Naive thymus-derived CD4-positive, alpha-beta T cell (primary cell): ENCODE measurements at regions not wholly inside any gene's neighbourhood (a gene's known extent, or its start where the extent isn't known, plus 50 kb on each side); places are given as distances from the start of the nearest gene placed in this dataset.

ENCODE experiments used
- ATAC-seq: fragments of 150-1000 bp; cut with Tn5 transposase; 2 replicates; pipeline ENCODE4 v1.10.0; 2021; ENCODE audit warnings: mild to moderate bottlenecking, moderate library complexity
- CTCF ChIA-PET: fragments of 350-600 bp; sonication (Branson Sonifier 250); formaldehyde crosslinking; loops from one replicate; lab custom pipeline; 2021; ENCODE audit warnings: antibody characterized with exemption; lab: Charles Lee
- POLR2A ChIA-PET: fragments of 350-600 bp; sonication (Branson Sonifier 250); formaldehyde crosslinking; loops from one replicate; lab custom pipeline; 2021; ENCODE audit warnings: antibody characterized with exemption, inconsistent platforms; lab: Charles Lee
- DNase-seq, 9 donors: peaks; one replicate each; pipeline versions ENCODE4 v3.0.0 to v3.0.0-alpha.2; 2020 to 2022; ENCODE audit warnings: mixed read lengths in 1 of 9
- H3K27ac ChIP-seq: one replicate; pipeline ENCODE4 v1.7.0; 2013; ENCODE audit warnings: mild to moderate bottlenecking, low read depth, low read length, moderate library complexity
- H3K27me3 ChIP-seq, 2 donors: one replicate each; pipeline ENCODE4 v1.7.0; 2013; ENCODE audit warnings: low read length in 2 of 2, mild to moderate bottlenecking in 2 of 2, moderate library complexity in 2 of 2; ENCODE audit not compliant: control insufficient read depth in 2 of 2, insufficient read depth in 2 of 2
- H3K36me3 ChIP-seq, 3 experiments: 1 replicate in 2 of 3; 2 replicates in 1 of 3; pipeline ENCODE4 v1.7.0; 2013; ENCODE audit warnings: low read length in 3 of 3, mild to moderate bottlenecking in 3 of 3, moderate library complexity in 1 of 3; ENCODE audit not compliant: insufficient read depth in 3 of 3, control insufficient read depth in 2 of 3
- H3K4me1 ChIP-seq, 2 donors: one replicate each; pipeline ENCODE4 v1.7.0; 2013; ENCODE audit warnings: low read length in 2 of 2, mild to moderate bottlenecking in 2 of 2, moderate library complexity in 1 of 2; ENCODE audit not compliant: control insufficient read depth in 2 of 2, insufficient read depth in 2 of 2
- H3K4me3 ChIP-seq: 2 replicates; pipeline ENCODE4 v1.7.0; 2013; ENCODE audit warnings: mild to moderate bottlenecking, low read length
- H3K9me3 ChIP-seq, 3 experiments: 1 replicate in 2 of 3; 2 replicates in 1 of 3; pipeline ENCODE4 v1.7.0; 2013; ENCODE audit warnings: low read length in 3 of 3; ENCODE audit not compliant: control insufficient read depth in 2 of 3
- H3K27ac Mint-ChIP-seq, 9 donors: one replicate each; pipeline ENCODE4 v1.8.0; 2020 to 2022; ENCODE audit warnings: mixed read lengths in 9 of 9, mild to moderate bottlenecking in 8 of 9, moderate library complexity in 5 of 9, inconsistent platforms in 2 of 9
- H3K27me3 Mint-ChIP-seq, 5 donors: one replicate each; pipeline ENCODE4 v1.8.0; 2021 to 2022; ENCODE audit warnings: mixed read lengths in 5 of 5, mild to moderate bottlenecking in 1 of 5
- H3K36me3 Mint-ChIP-seq, 5 donors: one replicate each; pipeline ENCODE4 v1.8.0; 2020 to 2022; ENCODE audit warnings: mixed read lengths in 5 of 5, mild to moderate bottlenecking in 3 of 5, inconsistent platforms in 1 of 5
- H3K4me1 Mint-ChIP-seq, 7 donors: one replicate each; pipeline ENCODE4 v1.8.0; 2020 to 2022; ENCODE audit warnings: mixed read lengths in 7 of 7, mild to moderate bottlenecking in 3 of 7, inconsistent platforms in 1 of 7
- H3K4me3 Mint-ChIP-seq, 10 donors: one replicate each; pipeline ENCODE4 v1.8.0; 2020 to 2022; ENCODE audit warnings: mild to moderate bottlenecking in 10 of 10, mixed read lengths in 10 of 10, moderate library complexity in 6 of 10, inconsistent platforms in 2 of 10
- H3K9me3 Mint-ChIP-seq, 11 donors: one replicate each; pipeline ENCODE4 v1.8.0; 2020 to 2022; ENCODE audit warnings: mixed read lengths in 11 of 11, mild to moderate bottlenecking in 4 of 11, inconsistent platforms in 1 of 11, moderate library complexity in 1 of 11
- intact Hi-C, 2 donors: fragments of 100-400 bp; cut with micrococcal nuclease; formaldehyde crosslinking; loops; one replicate each; pipeline ENCODE4 v1.15.1; 2023

- Histone ChIP-seq H3K9me3 (no peaks in the 10 kb centered on the region), H3K36me3 (no peaks in the 10 kb centered on the region), H3K27ac (no peak overlapping the region), H3K4me1 (no peaks in the 10 kb centered on the region), H3K27me3 (no peaks in the 10 kb centered on the region), H3K4me3 (no peak overlapping the region)
- Mint-ChIP-seq H3K4me1 (no peaks in the 10 kb centered on the region), H3K9me3 (peaks cover 0 to 4% (median 0%) of the 10 kb centered on the region in 11 donors), H3K4me3 (no peak overlapping the region), H3K36me3 (no peaks in the 10 kb centered on the region), H3K27ac (no peak overlapping the region), H3K27me3 (no peaks in the 10 kb centered on the region)
- ChIA-PET CTCF (no interaction called here), POLR2A (no interaction called here)
- ATAC-seq, result no peak
- intact Hi-C loops, result no loop called here
- DNase-seq, result no peak
Measured at GRCh38 chr2:167697194-167697593, 550.2 kb downstream of the STK39 start.

GRCh38 chr2:167692936-167693335 lies 554.5 kb downstream of the STK39 start:
- Histone ChIP-seq H3K27ac (no peak overlapping the region), H3K4me1 (no peaks in the 10 kb centered on the region), H3K36me3 (no peaks in the 10 kb centered on the region), H3K27me3 (no peaks in the 10 kb centered on the region), H3K4me3 (no peak overlapping the region), H3K9me3 (no peaks in the 10 kb centered on the region)
- H3K4me3 Mint-ChIP-seq, result no peak overlapping the region
- ATAC-seq (no peak), DNase-seq (no peak)
- H3K36me3 Mint-ChIP-seq, result no peaks in the 10 kb centered on the region
- intact Hi-C loops, result no loop called here
- peaks cover 0 to 1% (median 0%) of the 10 kb centered on the region in 11 donors for H3K9me3 Mint-ChIP-seq
- H3K27ac Mint-ChIP-seq, result no peak overlapping the region
- ChIA-PET CTCF (no interaction called here), POLR2A (no interaction called here)
- H3K27me3 Mint-ChIP-seq, result peaks cover 0 to 4% (median 0%) of the 10 kb centered on the region in 5 donors
- no peaks in the 10 kb centered on the region for H3K4me1 Mint-ChIP-seq

- no peaks in the 10 kb centered on the region for H3K27me3 ChIP-seq
- Mint-ChIP-seq H3K4me1 (no peaks in the 10 kb centered on the region), H3K4me3 (no peak overlapping the region)
Measured at GRCh38 chr2:167692191-167692590, 555.2 kb downstream of the STK39 start.

GRCh38 chr2:167689444-167689843 lies 558.0 kb downstream of the STK39 start:
- Histone ChIP-seq H3K9me3 (no peaks in the 10 kb centered on the region), H3K27me3 (no peaks in the 10 kb centered on the region), H3K27ac (no peak overlapping the region), H3K4me3 (no peak overlapping the region), H3K36me3 (no peaks in the 10 kb centered on the region), H3K4me1 (no peaks in the 10 kb centered on the region)
- Mint-ChIP-seq H3K9me3 (peaks cover 0 to 1% (median 0%) of the 10 kb centered on the region in 11 donors), H3K4me1 (no peaks in the 10 kb centered on the region), H3K27ac (no peak overlapping the region), H3K4me3 (no peak overlapping the region), H3K36me3 (no peaks in the 10 kb centered on the region), H3K27me3 (peaks cover 0 to 6% (median 0%) of the 10 kb centered on the region in 5 donors)
- ChIA-PET POLR2A (no interaction called here), CTCF (no interaction called here)
- intact Hi-C loops, result no loop called here
- ATAC-seq (no peak), DNase-seq (no peak)

More at GRCh38 chr2:167692191-167692590, 555.2 kb downstream of the STK39 start:
- Histone ChIP-seq H3K27ac (no peak overlapping the region), H3K4me3 (no peak overlapping the region), H3K36me3 (no peaks in the 10 kb centered on the region), H3K4me1 (no peaks in the 10 kb centered on the region), H3K9me3 (no peaks in the 10 kb centered on the region)
- Mint-ChIP-seq H3K27me3 (peaks cover 0 to 4% (median 0%) of the 10 kb centered on the region in 5 donors), H3K9me3 (peaks cover 0 to 1% (median 0%) of the 10 kb centered on the region in 11 donors), H3K36me3 (no peaks in the 10 kb centered on the region), H3K27ac (no peak overlapping the region)
- DNase-seq (no peak), ATAC-seq (no peak)
- ChIA-PET CTCF (no interaction called here), POLR2A (no interaction called here)
- intact Hi-C loops, result no loop called here

- H3K4me3 ChIP-seq, result no peak overlapping the region
- Mint-ChIP-seq H3K27me3 (peaks cover 0 to 11% (median 0%) of the 10 kb centered on the region in 5 donors), H3K9me3 (peaks cover 0 to 2% (median 0%) of the 10 kb centered on the region in 11 donors), H3K4me3 (no peak overlapping the region), H3K36me3 (no peaks in the 10 kb centered on the region), H3K4me1 (no peaks in the 10 kb centered on the region), H3K27ac (no peak overlapping the region)
- no peaks in the 10 kb centered on the region for H3K36me3 ChIP-seq
- ChIA-PET CTCF (no interaction called here), POLR2A (no interaction called here)
- H3K27me3 ChIP-seq, result no peaks in the 10 kb centered on the region
- DNase-seq (no peak), ATAC-seq (no peak)
- no peaks in the 10 kb centered on the region for H3K4me1 ChIP-seq
- H3K9me3 ChIP-seq, result no peaks in the 10 kb centered on the region
- intact Hi-C loops, result no loop called here
- H3K27ac ChIP-seq, result no peak overlapping the region
Measured at GRCh38 chr2:167686691-167687090, 560.7 kb downstream of the STK39 start.

GRCh38 chr2:167681234-167682015 lies 566.0 kb downstream of the STK39 start:
- POLR2A ChIA-PET, result no interaction called here
- intact Hi-C loops, result no loop called here
- H3K27ac Mint-ChIP-seq, result no peak overlapping the region
- H3K4me1 ChIP-seq, result no peaks in the 10 kb centered on the region
- H3K36me3 ChIP-seq, result no peaks in the 10 kb centered on the region
- H3K27me3 Mint-ChIP-seq, result peaks cover 0 to 5% (median 0%) of the 10 kb centered on the region in 5 donors
- no peaks in the 10 kb centered on the region for H3K9me3 ChIP-seq
- no peaks in the 10 kb centered on the region for H3K4me1 Mint-ChIP-seq
- H3K9me3 Mint-ChIP-seq, result peaks cover 0 to 5% (median 0%) of the 10 kb centered on the region in 11 donors
- ATAC-seq (no peak), DNase-seq (no peak)
- no peak overlapping the region for H3K4me3 Mint-ChIP-seq
- H3K27me3 ChIP-seq, result no peaks in the 10 kb centered on the region
- no peak overlapping the region for H3K4me3 ChIP-seq
- no peaks in the 10 kb centered on the region for H3K36me3 Mint-ChIP-seq
- no peak overlapping the region for H3K27ac ChIP-seq
- CTCF ChIA-PET, result no interaction called here

- ChIA-PET POLR2A (no interaction called here), CTCF (no interaction called here)
- no peaks in the 10 kb centered on the region for H3K4me1 ChIP-seq
- ATAC-seq (no peak), DNase-seq (no peak)
- Mint-ChIP-seq H3K27ac (no peak overlapping the region), H3K4me1 (no peaks in the 10 kb centered on the region), H3K9me3 (peaks cover 0 to 5% (median 0%) of the 10 kb centered on the region in 11 donors), H3K36me3 (no peaks in the 10 kb centered on the region), H3K27me3 (peaks cover 0 to 5% (median 0%) of the 10 kb centered on the region in 5 donors), H3K4me3 (no peak overlapping the region)
- no peaks in the 10 kb centered on the region for H3K27me3 ChIP-seq
- no peak overlapping the region for H3K27ac ChIP-seq
- no peaks in the 10 kb centered on the region for H3K9me3 ChIP-seq
- intact Hi-C loops, result no loop called here
- no peaks in the 10 kb centered on the region for H3K36me3 ChIP-seq
- H3K4me3 ChIP-seq, result no peak overlapping the region
Measured at GRCh38 chr2:167678158-167678557, 569.2 kb downstream of the STK39 start.
